ENCODE measurements at regions not wholly inside any gene's neighbourhood (a gene's known extent, or its start where the extent isn't known, plus 50 kb on each side); places are given as distances from the start of the nearest gene placed in this dataset.

- no peak for DNase-seq (ENCODE audit: low read depth)
- ChIA-PET CTCF (no interaction called here), POLR2A (no interaction called here)
- Histone ChIP-seq H3K27me3 (ENCODE audit: control insufficient read depth, insufficient read depth, low read length) (no peaks in the 10 kb centered on the region), H3K4me3 (ENCODE audit: low read depth, low read length) (no peak overlapping the region), H3K36me3 (ENCODE audit: control insufficient read depth, insufficient read depth, low read length) (no peaks in the 10 kb centered on the region)
- TF ChIP-seq CTCF (IDR thresholded peaks at IDR 0.05; ENCODE audit: insufficient read depth, low read depth, low read length) = no peak
These were observed 1533.0 kb upstream of the TENM4 start for GRCh38 chr11:80973786-80974185.

DNA sequence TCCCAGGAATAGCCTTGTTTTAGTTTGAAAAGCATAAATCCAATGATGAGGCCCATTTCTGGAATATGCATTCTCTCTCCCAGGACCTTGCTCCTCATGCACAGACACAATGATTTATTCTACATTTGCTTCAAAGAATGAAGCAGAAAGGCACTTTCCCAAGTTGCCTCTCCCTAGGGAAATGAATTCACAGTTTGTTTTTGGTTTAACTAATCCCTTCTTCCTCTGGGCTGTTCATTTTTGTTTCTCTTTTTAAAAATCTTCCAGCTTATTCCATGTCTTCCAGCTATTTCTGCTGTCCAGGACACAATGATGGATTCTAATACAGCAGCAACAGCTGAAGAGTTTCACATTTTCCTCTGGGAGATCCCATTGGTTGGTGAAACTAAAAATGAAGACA, 1529.2 kb upstream of the TENM4 start:
- H3K27me3 ChIP-seq (ENCODE audit: control insufficient read depth, insufficient read depth, low read length) = no peaks in the 10 kb centered on the region
- no peaks in the 10 kb centered on the region for H3K36me3 ChIP-seq (ENCODE audit: control insufficient read depth, insufficient read depth, low read length)
- DNase-seq (ENCODE audit: low read depth) = no peak
- ChIA-PET POLR2A (no interaction called here), CTCF (no interaction called here)
- no peak for TF ChIP-seq CTCF (IDR thresholded peaks at IDR 0.05; ENCODE audit: insufficient read depth, low read depth, low read length)
- H3K4me3 ChIP-seq (ENCODE audit: low read depth, low read length) = no peak overlapping the region

GRCh38 chr11:80967649-80968048, 1526.8 kb upstream of the TENM4 start:
- ChIA-PET CTCF (no interaction called here), POLR2A (no interaction called here)
- Histone ChIP-seq H3K4me3 (ENCODE audit: low read depth, low read length) (no peak overlapping the region), H3K36me3 (ENCODE audit: control insufficient read depth, insufficient read depth, low read length) (no peaks in the 10 kb centered on the region), H3K27me3 (ENCODE audit: control insufficient read depth, insufficient read depth, low read length) (no peaks in the 10 kb centered on the region)
- DNase-seq (ENCODE audit: low read depth) = no peak
- no peak for TF ChIP-seq CTCF (IDR thresholded peaks at IDR 0.05; ENCODE audit: insufficient read depth, low read depth, low read length)

- no peaks in the 10 kb centered on the region for H3K36me3 ChIP-seq (ENCODE audit: control insufficient read depth, insufficient read depth, low read length)
- H3K4me3 ChIP-seq (ENCODE audit: low read depth, low read length) = no peak overlapping the region
- POLR2A ChIA-PET = no interaction called here
- DNase-seq (ENCODE audit: low read depth) = no peak
- CTCF ChIA-PET = no interaction called here
- no peaks in the 10 kb centered on the region for H3K27me3 ChIP-seq (ENCODE audit: control insufficient read depth, insufficient read depth, low read length)
- no peak for TF ChIP-seq CTCF (IDR thresholded peaks at IDR 0.05; ENCODE audit: insufficient read depth, low read depth, low read length)
These were observed 1519.7 kb upstream of the TENM4 start for GRCh38 chr11:80960381-80961029.

DNA sequence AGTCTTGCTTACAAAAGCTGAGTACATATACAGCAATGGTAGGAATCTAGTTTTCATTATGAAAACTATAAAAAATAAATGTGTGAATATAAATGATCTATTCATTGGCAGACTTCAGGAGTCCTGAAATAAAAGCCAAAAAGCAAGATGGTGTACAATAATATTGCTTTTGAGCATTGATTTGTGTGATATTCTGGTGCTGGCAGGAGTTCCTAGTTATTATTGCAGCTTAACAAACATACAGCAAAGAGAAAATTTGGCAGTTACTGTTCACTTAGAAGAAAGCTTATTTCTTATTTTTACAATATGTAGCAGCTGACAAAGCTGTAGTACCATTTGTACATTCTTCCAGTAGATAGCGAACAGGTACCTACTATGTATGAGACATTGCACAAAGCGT, 1518.9 kb upstream of the TENM4 start:
- no peak for DNase-seq (ENCODE audit: low read depth)
- Histone ChIP-seq H3K36me3 (ENCODE audit: control insufficient read depth, insufficient read depth, low read length) (no peaks in the 10 kb centered on the region), H3K27me3 (ENCODE audit: control insufficient read depth, insufficient read depth, low read length) (no peaks in the 10 kb centered on the region), H3K4me3 (ENCODE audit: low read depth, low read length) (no peak overlapping the region)
- no peak for TF ChIP-seq CTCF (IDR thresholded peaks at IDR 0.05; ENCODE audit: insufficient read depth, low read depth, low read length)
- ChIA-PET POLR2A (no interaction called here), CTCF (no interaction called here)
